ENCODE measurements at regions not wholly inside any gene's neighbourhood (a gene's known extent, or its start where the extent isn't known, plus 50 kb on each side); places are given as distances from the start of the nearest gene placed in this dataset.

DNA sequence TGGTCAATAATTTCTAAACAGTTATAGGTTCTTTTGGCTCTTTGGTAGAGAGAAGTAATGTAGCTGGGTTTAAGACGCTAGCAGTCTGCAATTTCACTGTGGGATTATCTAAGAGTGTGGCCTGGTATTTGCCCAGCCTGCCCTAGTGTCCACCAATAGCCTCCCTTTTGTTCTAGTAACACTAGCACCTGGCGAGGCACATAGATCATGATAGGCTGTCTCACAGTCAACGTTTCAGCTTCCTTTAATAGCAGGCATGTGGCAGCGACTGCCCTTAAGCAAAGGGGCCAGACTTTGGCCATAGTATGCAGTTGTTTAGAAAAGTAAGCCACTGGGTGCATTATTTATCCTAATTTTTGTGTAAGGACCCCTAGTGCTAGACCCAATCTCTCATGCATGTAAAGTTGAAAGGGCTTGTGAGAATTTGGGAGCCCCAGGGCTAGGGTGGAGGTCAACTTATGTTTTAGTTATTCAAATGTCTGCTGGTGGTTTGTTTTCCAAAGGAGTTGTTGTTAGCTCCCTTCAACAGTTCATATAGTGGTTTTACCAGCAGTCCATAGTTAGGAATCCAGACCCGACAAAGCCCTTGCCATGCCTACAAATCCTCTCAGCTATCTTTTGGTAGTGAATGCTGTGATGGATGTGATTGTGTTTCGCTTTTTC, 274.3 kb downstream of the HTR1A start:
- intact Hi-C loops (cut with micrococcal nuclease): no loop called here
- no peak for ATAC-seq
- POLR2A ChIA-PET: no interaction called here

DNA sequence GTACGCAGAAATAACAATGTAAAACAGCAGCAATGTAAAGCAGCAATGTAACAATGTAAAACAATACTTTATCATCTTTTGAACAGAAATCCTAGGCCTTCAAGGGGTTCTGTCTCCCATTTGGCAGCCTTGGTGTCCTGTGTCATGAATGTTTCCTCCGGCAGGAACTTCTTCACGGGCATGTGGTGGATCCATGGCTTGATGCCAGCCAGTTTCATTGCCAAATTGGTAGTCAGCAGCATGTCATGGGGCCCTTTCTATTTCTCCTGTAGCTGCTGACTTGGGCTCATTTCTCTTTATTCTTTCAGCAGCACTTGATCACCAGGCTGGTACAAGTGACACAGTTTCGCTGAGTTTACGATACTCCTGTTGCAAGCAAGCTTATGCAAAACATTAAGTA, 275.3 kb downstream of the HTR1A start:
- H2AFZ ChIP-seq (ENCODE audit: low read depth, low read length): no peak overlapping the region
- FAIRE-seq (no peak), DNase-seq (ENCODE audit: extremely low read depth in 1 of 4, low spot score in 3 of 4) (no peak), ATAC-seq (no peak)
- H3K27me3 ChIP-seq (ENCODE audit: control insufficient read depth in 2 of 2, insufficient read depth in 2 of 2, low read length in 2 of 2): no peaks in the 10 kb centered on the region
- WGBS (ENCODE audit: insufficient coverage, low coverage, missing lambda C conversion rate): 4% methylated on average over 5 of the region's 5 CpGs
- H3K9me3 ChIP-seq (replicated peaks; ENCODE audit: control insufficient read depth, insufficient read depth, low read depth, low read length): no peaks in the 10 kb centered on the region
- ChIA-PET CTCF (ENCODE audit: low intra/inter-chr PET ratio) (no interaction called here), POLR2A (no interaction called here)
- no peaks in the 10 kb centered on the region for H3K4me1 ChIP-seq (replicated peaks in 1 of 2; ENCODE audit: control insufficient read depth in 2 of 2, insufficient read depth in 2 of 2, low read length in 2 of 2)
- intact Hi-C loops (cut with micrococcal nuclease) (no loop called here), in situ Hi-C loops (cut with MboI) (no loop called here)
- no peaks in the 10 kb centered on the region for H4K20me1 ChIP-seq (replicated peaks; ENCODE audit: control insufficient read depth, insufficient read depth, low read length)
- no peak overlapping the region for H3K4me2 ChIP-seq (ENCODE audit: insufficient read depth, low read length)
- no peak overlapping the region for H3K9ac ChIP-seq (ENCODE audit: insufficient read depth in 1 of 2, low read depth in 2 of 2, low read length in 2 of 2)
- no peaks in the 10 kb centered on the region for H3K79me2 ChIP-seq (ENCODE audit: control insufficient read depth, insufficient read depth, low read length)
- no peaks in the 10 kb centered on the region for H3K36me3 ChIP-seq (ENCODE audit: control insufficient read depth, insufficient read depth, low read length)
- no peak overlapping the region for H3K27ac ChIP-seq (ENCODE audit: extremely low read depth, low read depth, low read length)
- no peaks in the 10 kb centered on the region for H3K9me1 ChIP-seq (ENCODE audit: control insufficient read depth, insufficient read depth, low read length)
- H3K4me3 ChIP-seq: no peak overlapping the region
- no TSS peak for BruUV-seq (replicated peaks)
- TF ChIP-seq ZNF431 (CRISPR knock-in tag; IDR thresholded peaks at IDR 0.05) (no peak), ZFX (CRISPR knock-in tag; IDR thresholded peaks at IDR 0.05) (no peak), DPF2 (IDR thresholded peaks at IDR 0.05) (no peak), EP300 (IDR thresholded peaks at IDR 0.05; ENCODE audit: low read length) (no peak), E2F3 (CRISPR knock-in tag; IDR thresholded peaks at IDR 0.05) (no peak)
- TF ChIP-seq, protein P1, sequence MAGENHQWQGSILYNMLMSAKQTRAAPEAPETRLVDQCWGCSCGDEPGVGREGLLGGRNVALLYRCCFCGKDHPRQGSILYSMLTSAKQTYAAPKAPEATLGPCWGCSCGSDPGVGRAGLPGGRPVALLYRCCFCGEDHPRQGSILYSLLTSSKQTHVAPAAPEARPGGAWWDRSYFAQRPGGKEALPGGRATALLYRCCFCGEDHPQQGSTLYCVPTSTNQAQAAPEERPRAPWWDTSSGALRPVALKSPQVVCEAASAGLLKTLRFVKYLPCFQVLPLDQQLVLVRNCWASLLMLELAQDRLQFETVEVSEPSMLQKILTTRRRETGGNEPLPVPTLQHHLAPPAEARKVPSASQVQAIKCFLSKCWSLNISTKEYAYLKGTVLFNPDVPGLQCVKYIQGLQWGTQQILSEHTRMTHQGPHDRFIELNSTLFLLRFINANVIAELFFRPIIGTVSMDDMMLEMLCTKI (IDR thresholded peaks at IDR 0.05; ENCODE audit: partially characterized antibody): no peak
- TF ChIP-seq, protein P2, sequence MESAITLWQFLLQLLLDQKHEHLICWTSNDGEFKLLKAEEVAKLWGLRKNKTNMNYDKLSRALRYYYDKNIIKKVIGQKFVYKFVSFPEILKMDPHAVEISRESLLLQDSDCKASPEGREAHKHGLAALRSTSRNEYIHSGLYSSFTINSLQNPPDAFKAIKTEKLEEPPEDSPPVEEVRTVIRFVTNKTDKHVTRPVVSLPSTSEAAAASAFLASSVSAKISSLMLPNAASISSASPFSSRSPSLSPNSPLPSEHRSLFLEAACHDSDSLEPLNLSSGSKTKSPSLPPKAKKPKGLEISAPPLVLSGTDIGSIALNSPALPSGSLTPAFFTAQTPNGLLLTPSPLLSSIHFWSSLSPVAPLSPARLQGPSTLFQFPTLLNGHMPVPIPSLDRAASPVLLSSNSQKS (CRISPR knock-in tag; IDR thresholded peaks at IDR 0.05): no peak
- TF ChIP-seq, protein P3, sequence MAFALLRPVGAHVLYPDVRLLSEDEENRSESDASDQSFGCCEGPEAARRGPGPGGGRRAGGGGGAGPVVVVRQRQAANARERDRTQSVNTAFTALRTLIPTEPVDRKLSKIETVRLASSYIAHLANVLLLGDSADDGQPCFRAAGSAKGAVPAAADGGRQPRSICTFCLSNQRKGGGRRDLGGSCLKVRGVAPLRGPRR (CRISPR knock-in tag; IDR thresholded peaks at IDR 0.05): no peak

More for the DNA sequence above, 274.3 kb downstream of the HTR1A start:
- in situ Hi-C loops (cut with MboI): no loop called here
- no peak overlapping the region for H3K4me3 ChIP-seq
- H4K20me1 ChIP-seq (replicated peaks; ENCODE audit: control insufficient read depth, insufficient read depth, low read length): no peaks in the 10 kb centered on the region
- FAIRE-seq (no peak), DNase-seq (ENCODE audit: extremely low read depth in 1 of 4, low spot score in 3 of 4) (no peak)
- CTCF ChIA-PET (ENCODE audit: low intra/inter-chr PET ratio): no interaction called here
- no peak overlapping the region for H2AFZ ChIP-seq (ENCODE audit: low read depth, low read length)
- no peaks in the 10 kb centered on the region for H3K9me1 ChIP-seq (ENCODE audit: control insufficient read depth, insufficient read depth, low read length)
- no peak overlapping the region for H3K4me2 ChIP-seq (ENCODE audit: insufficient read depth, low read length)
- no peaks in the 10 kb centered on the region for H3K4me1 ChIP-seq (replicated peaks in 1 of 2; ENCODE audit: control insufficient read depth in 2 of 2, insufficient read depth in 2 of 2, low read length in 2 of 2)
- TF ChIP-seq FOXA1 (IDR thresholded peaks at IDR 0.05; ENCODE audit: borderline replicate concordance) (no peak), ETS2 (tag; IDR thresholded peaks at IDR 0.05; ENCODE audit: borderline replicate concordance, poor library complexity, severe bottlenecking) (no peak)
- TF ChIP-seq, protein P4, sequence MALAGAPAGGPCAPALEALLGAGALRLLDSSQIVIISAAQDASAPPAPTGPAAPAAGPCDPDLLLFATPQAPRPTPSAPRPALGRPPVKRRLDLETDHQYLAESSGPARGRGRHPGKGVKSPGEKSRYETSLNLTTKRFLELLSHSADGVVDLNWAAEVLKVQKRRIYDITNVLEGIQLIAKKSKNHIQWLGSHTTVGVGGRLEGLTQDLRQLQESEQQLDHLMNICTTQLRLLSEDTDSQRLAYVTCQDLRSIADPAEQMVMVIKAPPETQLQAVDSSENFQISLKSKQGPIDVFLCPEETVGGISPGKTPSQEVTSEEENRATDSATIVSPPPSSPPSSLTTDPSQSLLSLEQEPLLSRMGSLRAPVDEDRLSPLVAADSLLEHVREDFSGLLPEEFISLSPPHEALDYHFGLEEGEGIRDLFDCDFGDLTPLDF (CRISPR knock-in tag; IDR thresholded peaks at IDR 0.05): no peak
- no peak overlapping the region for H3K9ac ChIP-seq (ENCODE audit: insufficient read depth in 1 of 2, low read depth in 2 of 2, low read length in 2 of 2)
- H3K36me3 ChIP-seq (ENCODE audit: control insufficient read depth, insufficient read depth, low read length): no peaks in the 10 kb centered on the region
- WGBS (ENCODE audit: insufficient coverage, low coverage, missing lambda C conversion rate): 0% methylated on average over 6 of the region's 6 CpGs
- H3K9me3 ChIP-seq (replicated peaks; ENCODE audit: control insufficient read depth, insufficient read depth, low read depth, low read length): no peaks in the 10 kb centered on the region
- no TSS peak for BruUV-seq (replicated peaks)
- no peak overlapping the region for H3K27ac ChIP-seq (ENCODE audit: extremely low read depth, low read depth, low read length)
- no peaks in the 10 kb centered on the region for H3K79me2 ChIP-seq (ENCODE audit: control insufficient read depth, insufficient read depth, low read length)
- no peaks in the 10 kb centered on the region for H3K27me3 ChIP-seq (ENCODE audit: control insufficient read depth in 2 of 2, insufficient read depth in 2 of 2, low read length in 2 of 2)

Measured in K562 (cell line).